PFSK-1 (cell line): ENCODE measurements at regions not wholly inside any gene's neighbourhood (a gene's known extent, or its start where the extent isn't known, plus 50 kb on each side); places are given as distances from the start of the nearest gene placed in this dataset.

ENCODE experiments used
- FOXP2 ChIP-seq: optimal IDR thresholded peaks from 2 replicates; pipeline ENCODE3; 2011; ENCODE audit warnings: borderline replicate concordance, control low read depth, inconsistent platforms; ENCODE audit not compliant: insufficient read depth; ENCODE audit errors: extremely low read length, extremely low read depth
- POLR2AphosphoS5 ChIP-seq: IDR thresholded peaks from 2 replicates; pipeline ENCODE4 v1.6.1; 2012; ENCODE audit warnings: low read depth, mild to moderate bottlenecking, control low read depth, low read length, moderate library complexity
- SIN3A ChIP-seq: IDR thresholded peaks from 2 replicates; pipeline ENCODE4 v1.6.1; 2012; ENCODE audit warnings: mild to moderate bottlenecking, low read length, moderate library complexity, borderline replicate concordance; ENCODE audit not compliant: insufficient read depth
- TAF1 ChIP-seq: IDR thresholded peaks from 2 replicates; pipeline ENCODE4 v1.6.1; 2012; ENCODE audit warnings: low read length, control low read depth, borderline replicate concordance; ENCODE audit not compliant: insufficient read depth
- TF ChIP-seq, protein P1 (sequence below), 2 experiments: IDR thresholded peaks; 2 replicates each; pipeline versions ENCODE4 v1.6.1 to v1.8.0; 2011 to 2012; ENCODE audit warnings: low read depth in 2 of 2, low read length in 2 of 2, control low read depth in 1 of 2, inconsistent platforms in 1 of 2, mild to moderate bottlenecking in 1 of 2, moderate library complexity in 1 of 2; ENCODE audit not compliant: insufficient read depth in 1 of 2

DNA sequence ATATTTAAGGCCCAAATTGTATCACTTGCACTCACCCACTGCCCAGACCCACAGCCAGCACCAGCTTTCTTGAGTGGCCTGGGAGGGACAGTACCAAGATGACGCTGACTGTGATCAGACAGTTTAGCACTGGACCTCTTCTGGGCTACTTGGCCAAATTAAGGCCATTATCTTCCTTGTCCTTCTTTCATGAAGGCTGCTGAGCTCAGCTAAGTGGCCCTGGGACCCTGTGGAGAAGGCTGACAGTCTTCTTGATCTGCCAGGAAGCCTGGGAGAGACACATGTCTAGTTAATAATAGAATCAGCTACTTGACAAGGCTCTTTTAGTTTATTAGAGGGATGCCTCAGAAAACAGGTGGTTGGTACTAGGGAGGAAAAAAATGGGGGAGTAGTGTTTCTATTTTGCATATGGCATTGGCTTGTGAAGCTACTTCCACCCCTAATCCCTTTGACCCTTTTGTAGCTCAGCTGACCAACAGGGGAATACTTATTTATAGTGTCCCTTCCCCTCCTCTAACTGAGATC is 127.9 kb upstream of the NTM start:
- TF ChIP-seq SIN3A, result no peak
- TF ChIP-seq, protein P1, sequence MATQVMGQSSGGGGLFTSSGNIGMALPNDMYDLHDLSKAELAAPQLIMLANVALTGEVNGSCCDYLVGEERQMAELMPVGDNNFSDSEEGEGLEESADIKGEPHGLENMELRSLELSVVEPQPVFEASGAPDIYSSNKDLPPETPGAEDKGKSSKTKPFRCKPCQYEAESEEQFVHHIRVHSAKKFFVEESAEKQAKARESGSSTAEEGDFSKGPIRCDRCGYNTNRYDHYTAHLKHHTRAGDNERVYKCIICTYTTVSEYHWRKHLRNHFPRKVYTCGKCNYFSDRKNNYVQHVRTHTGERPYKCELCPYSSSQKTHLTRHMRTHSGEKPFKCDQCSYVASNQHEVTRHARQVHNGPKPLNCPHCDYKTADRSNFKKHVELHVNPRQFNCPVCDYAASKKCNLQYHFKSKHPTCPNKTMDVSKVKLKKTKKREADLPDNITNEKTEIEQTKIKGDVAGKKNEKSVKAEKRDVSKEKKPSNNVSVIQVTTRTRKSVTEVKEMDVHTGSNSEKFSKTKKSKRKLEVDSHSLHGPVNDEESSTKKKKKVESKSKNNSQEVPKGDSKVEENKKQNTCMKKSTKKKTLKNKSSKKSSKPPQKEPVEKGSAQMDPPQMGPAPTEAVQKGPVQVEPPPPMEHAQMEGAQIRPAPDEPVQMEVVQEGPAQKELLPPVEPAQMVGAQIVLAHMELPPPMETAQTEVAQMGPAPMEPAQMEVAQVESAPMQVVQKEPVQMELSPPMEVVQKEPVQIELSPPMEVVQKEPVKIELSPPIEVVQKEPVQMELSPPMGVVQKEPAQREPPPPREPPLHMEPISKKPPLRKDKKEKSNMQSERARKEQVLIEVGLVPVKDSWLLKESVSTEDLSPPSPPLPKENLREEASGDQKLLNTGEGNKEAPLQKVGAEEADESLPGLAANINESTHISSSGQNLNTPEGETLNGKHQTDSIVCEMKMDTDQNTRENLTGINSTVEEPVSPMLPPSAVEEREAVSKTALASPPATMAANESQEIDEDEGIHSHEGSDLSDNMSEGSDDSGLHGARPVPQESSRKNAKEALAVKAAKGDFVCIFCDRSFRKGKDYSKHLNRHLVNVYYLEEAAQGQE (IDR thresholded peaks at IDR 0.05; ENCODE audit: insufficient read depth in 1 of 2, low read depth in 2 of 2, low read length in 2 of 2), result no peak
- no peak for TF ChIP-seq POLR2AphosphoS5
- no peak for TF ChIP-seq TAF1
- no peak for TF ChIP-seq FOXP2
